HG03520 (cell line): ENCODE measurements at regions not wholly inside any gene's neighbourhood (a gene's known extent, or its start where the extent isn't known, plus 50 kb on each side); places are given as distances from the start of the nearest gene placed in this dataset.
"Not testable (repeated sequence)": the region's sequence is repeated elsewhere in the genome, so short reads cannot be mapped to it uniquely, and the experiment has no call there.

Source experiments
- ATAC-seq: cut with Tn5 transposase; IDR thresholded peaks from one replicate; pipeline ENCODE4 v1.9.1; 2021; ENCODE audit warnings: mild to moderate bottlenecking, moderate library complexity; ENCODE audit not compliant: unreplicated experiment

GRCh38 chr4:83213640-83214039 lies 71.0 kb downstream of the COQ2 start:
- no peak for ATAC-seq

- peak; percentile 84 for ATAC-seq
Measured at GRCh38 chr4:83212041-83212851, 72.4 kb downstream of the COQ2 start.

GRCh38 chr4:83209419-83209818 lies 75.2 kb downstream of the COQ2 start:
- ATAC-seq: no peak

- no peak for ATAC-seq
Measured at GRCh38 chr4:83208371-83209365, 75.9 kb downstream of the COQ2 start.

- ATAC-seq: no peak
Measured at GRCh38 chr4:83207497-83208101, 77.0 kb downstream of the COQ2 start.

GRCh38 chr4:83205760-83206159 lies 78.8 kb downstream of the COQ2 start:
- ATAC-seq: no peak

- ATAC-seq: no peak
Measured at GRCh38 chr4:83204731-83205130, 79.9 kb downstream of the COQ2 start.

GRCh38 chr4:83201761-83202160 lies 82.8 kb downstream of the COQ2 start:
- no peak for ATAC-seq

- ATAC-seq: no peak
Measured at GRCh38 chr4:83197555-83198235, 83.2 kb upstream of the PLAC8 start.

- no peak for ATAC-seq
Measured at GRCh38 chr4:83196921-83197320, 82.4 kb upstream of the PLAC8 start.

- no peak for ATAC-seq
Measured at GRCh38 chr4:83195269-83195668, 80.7 kb upstream of the PLAC8 start.

GRCh38 chr4:83194588-83194987 lies 80.1 kb upstream of the PLAC8 start:
- ATAC-seq: not testable (repeated sequence)

GRCh38 chr4:83192634-83193033 lies 78.1 kb upstream of the PLAC8 start:
- ATAC-seq: no peak

- ATAC-seq: no peak
Measured at GRCh38 chr4:83191026-83191425, 76.5 kb upstream of the PLAC8 start.

GRCh38 chr4:83189631-83190136 lies 75.2 kb upstream of the PLAC8 start:
- no peak for ATAC-seq

GRCh38 chr4:83180431-83180968 lies 66.0 kb upstream of the PLAC8 start:
- ATAC-seq: no peak

- ATAC-seq: no peak
Measured at GRCh38 chr4:83179205-83179604, 64.7 kb upstream of the PLAC8 start.

GRCh38 chr4:83178029-83178428 lies 63.5 kb upstream of the PLAC8 start:
- peak; percentile 52 for ATAC-seq

GRCh38 chr4:83177182-83177581 lies 62.7 kb upstream of the PLAC8 start:
- ATAC-seq: no peak

GRCh38 chr4:83174844-83175414 lies 60.4 kb upstream of the PLAC8 start:
- peak; percentile 50 for ATAC-seq
